ENCODE measurements at regions not wholly inside any gene's neighbourhood (a gene's known extent, or its start where the extent isn't known, plus 50 kb on each side); places are given as distances from the start of the nearest gene placed in this dataset.

GRCh38 chr2:14543284-14543683 lies 89.2 kb upstream of the LRATD1 start:
- no peak for DNase-seq (ENCODE audit: low read depth in 1 of 2, low spot score in 1 of 2)

DNA sequence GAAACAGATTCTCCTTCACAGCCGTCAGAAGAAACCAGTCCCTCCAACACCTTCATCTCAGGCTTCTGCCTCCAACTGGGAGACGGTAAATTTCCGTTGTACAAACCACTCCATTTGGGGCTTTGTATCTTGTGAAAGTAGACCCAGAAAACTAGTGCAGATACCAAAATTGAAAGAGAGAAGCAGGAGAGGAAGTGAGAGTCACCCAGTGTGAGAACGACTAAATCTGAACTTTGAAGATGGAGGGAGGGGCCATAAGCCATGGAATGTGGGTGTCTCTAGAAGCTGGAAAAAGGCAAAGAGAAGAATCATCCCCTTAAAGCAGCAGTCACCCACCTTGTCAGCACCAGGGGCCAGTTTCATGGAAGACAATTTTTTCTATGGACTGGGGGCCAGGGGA lies 88.3 kb upstream of the LRATD1 start:
- no peak for DNase-seq (ENCODE audit: low read depth in 1 of 2, low spot score in 1 of 2)

DNA sequence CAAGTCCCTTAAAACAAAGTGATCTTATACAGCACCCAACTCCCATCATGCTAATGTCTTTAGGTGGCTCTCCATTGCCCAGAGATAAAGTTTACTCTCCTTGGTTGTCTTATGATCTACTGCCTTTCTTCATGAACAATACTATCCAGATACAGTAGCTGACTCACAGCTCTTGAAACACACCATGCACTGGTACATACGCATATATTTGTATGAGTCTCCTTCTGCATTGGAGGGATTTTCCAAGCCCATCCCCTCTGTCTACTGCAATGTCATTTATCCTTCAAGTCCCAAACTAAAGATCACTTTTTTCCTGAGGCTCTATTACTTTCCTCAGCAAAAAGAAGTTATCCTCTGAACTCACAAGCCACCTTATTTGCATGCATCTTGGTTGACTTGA lies 84.7 kb upstream of the LRATD1 start:
- DNase-seq (ENCODE audit: low read depth in 1 of 2, low spot score in 1 of 2), result no peak

DNA sequence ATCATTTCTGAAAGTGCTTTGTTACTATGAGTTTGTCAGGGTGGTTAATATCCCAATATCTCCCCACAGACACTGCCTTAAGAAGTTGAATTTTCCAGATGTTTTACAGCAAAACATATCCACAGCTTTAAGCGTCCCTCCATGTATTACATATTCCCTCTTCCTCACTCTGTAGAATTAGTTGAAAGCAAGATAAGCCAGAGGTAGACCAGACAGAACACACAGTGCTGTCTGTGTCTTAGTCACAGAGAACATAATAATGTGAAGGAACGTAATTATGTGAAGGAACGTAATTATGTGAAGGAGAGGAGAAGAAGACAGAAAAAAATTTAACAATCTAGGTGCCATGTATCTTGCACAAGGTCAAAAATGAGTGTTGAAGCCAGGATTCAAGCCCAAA lies 81.9 kb upstream of the LRATD1 start:
- no peak for DNase-seq (ENCODE audit: low read depth in 1 of 2, low spot score in 1 of 2)

DNA sequence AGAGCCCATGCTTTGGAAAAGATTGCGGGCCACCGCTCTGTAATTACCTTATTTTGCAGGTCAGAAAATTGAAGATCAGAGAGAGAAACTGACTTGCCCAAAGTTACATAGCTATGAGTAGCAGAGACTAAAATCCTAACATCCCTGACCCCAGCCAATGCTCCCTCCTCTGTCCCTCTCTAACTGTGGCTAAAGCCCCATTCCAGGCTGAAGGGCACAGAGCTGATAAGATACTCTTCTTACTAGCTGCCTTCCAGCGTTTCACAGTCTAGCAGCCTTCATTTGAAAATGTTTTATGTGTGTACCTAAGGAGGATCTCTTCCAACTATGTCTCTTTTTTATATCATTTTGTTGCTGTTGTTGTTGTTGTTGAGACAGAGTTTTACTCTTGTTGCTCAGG lies 81.4 kb upstream of the LRATD1 start:
- no peak for DNase-seq (ENCODE audit: low read depth in 1 of 2, low spot score in 1 of 2)

DNA sequence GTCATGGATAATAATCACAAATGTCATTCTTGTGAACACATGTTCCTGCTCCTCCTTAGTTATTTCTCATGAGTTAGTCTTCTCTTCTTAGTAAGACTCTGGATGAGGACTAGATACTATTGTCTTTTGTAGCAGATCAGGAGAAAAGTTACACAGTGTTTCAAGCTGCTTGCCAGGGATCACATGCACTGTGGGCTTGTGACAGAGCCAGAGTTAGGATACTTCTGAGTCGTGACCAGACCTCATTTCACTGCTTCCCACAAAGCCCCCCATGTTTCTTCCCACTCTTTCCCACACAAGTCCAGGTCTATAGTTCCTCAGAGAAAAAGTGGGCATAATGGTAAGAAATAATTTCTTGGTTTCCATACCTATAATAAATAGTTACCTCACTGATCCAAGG lies 80.2 kb upstream of the LRATD1 start:
- DNase-seq (ENCODE audit: low read depth in 1 of 2, low spot score in 1 of 2), result no peak

DNA sequence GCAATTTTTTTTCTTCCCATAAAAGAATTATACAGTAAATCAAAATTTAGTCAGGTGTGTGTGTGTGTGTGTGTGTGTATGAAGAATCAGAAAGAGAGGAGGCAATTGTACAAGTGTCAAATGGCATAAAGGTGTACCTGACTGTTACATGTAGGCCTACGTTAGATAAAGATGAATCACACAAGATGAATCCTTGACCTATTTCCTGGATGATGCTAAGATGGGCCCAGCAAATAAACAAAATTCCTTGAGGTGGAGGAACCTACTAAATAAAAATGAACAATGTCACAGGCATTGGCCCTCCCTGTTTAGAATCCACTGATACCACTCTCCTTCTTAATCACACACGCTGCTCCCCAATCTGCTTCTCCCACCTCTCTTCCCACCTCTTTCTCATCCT lies 79.7 kb upstream of the LRATD1 start:
- no peak for DNase-seq (ENCODE audit: low read depth in 1 of 2, low spot score in 1 of 2)

DNA sequence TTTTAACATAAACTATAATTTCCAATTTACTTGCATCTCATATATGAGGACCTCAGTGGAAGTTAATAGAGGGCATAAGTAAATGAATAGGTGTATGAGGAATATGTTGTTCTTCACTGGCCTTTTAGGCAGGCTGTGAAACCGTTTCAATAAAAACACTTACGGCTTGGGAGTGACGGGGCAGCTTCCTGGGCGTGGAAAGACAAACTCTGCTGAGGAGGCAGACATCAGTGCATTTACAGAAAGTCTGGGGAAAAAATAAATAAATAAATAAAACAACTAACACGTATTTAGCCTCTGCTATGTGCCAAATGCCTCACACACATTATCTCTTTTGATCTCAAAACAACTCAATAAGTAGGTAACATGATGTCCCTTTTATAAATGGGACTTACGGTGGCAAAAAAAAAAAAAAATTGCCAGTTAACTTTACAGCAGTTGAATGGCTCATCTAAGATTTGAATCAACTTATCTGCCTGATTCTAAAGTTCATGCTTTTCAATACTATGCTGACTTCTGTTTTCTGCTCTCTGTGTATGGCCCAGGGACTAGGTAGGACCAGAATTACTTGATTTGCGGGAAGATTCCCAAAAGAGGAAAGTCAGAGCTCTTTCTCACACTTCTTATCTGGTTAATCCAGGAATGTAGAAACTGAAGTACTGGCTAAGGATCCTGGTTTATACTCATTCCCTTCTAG lies 77.5 kb upstream of the LRATD1 start:
- DNase-seq (ENCODE audit: low read depth in 1 of 2, low spot score in 1 of 2), result no peak

DNA sequence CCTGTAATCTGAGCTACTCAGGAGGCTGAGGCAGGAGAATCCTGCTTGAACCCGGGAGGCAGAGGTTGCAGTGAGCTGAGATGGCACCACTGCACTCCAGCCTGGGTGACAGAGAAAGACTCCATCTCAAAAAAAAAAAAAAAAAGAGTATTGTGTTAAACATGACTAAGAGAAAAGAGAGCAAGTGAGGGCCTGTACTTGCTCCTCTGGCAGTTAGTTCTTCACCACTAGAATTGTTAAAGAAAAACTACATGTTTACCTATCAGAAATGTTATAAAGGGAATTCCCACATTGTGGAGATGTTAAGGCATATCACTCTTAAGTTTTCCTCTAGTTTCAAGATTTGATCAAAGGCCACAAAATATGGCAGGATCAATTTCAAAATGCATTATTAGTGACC lies 75.4 kb upstream of the LRATD1 start:
- no peak for DNase-seq (ENCODE audit: low read depth in 1 of 2, low spot score in 1 of 2)

DNA sequence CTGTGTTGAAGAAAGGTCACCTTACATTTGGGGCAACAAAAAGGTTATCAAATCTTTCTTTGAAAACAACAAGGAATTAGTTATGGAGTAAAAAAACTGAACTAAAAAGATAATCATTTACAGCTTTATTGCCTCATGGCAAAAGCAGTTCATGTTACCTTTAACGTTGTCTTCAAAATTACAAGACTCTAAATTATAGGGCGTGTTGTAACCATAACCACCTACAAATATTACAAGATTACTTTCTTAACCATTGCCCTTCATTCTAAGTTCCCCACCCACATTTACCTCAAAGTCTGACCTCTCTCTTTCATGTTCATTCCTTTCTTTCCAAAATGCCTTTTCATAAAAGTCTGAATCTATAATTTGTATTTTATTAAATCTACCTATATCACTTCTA lies 74.6 kb upstream of the LRATD1 start:
- DNase-seq (ENCODE audit: low read depth in 1 of 2, low spot score in 1 of 2), result no peak

GRCh38 chr2:14558335-14558919 lies 74.1 kb upstream of the LRATD1 start:
- DNase-seq (ENCODE audit: low read depth in 1 of 2, low spot score in 1 of 2), result no peak

GRCh38 chr2:14560716-14561115 lies 71.8 kb upstream of the LRATD1 start:
- no peak for DNase-seq (ENCODE audit: low read depth in 1 of 2, low spot score in 1 of 2)

DNA sequence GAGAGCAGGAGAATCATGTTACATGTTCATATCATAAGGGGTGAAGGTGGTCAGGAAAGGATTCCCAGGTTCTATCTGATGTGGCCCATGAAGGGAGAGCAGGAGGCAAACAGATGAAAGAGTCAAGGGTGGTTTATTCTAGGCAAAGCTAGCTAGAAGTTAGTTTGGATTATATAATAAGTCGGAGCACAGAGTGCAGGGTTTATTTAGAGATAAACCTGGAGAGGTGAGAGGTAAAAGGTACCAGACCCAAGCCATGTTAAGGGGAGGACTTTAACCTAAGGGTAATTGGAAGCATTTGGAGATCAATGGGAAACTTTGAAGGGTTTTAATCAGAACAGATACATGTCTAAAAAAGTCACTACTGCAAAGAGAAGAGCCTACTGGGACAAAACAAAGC lies 69.2 kb upstream of the LRATD1 start:
- DNase-seq (ENCODE audit: low read depth in 1 of 2, low spot score in 1 of 2), result no peak

DNA sequence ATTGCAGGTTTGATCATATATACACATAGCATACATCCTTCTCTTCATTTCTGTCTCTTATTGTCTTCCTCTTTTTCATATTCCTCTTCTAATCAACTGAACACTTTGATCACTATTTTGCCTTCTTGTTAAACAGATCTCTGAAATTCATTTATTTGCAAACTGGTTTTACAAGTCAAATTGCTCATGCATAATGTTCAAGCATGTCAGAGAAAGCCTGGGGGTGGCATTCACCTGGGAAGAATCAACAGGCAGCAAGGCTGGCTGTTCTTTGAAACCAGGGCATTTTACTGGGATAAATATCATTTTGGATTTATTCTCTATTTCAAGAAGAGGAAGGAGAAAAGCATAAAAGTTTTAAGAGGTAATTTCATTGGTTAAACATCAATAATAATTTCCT lies 66.9 kb upstream of the LRATD1 start:
- no peak for DNase-seq (ENCODE audit: low read depth in 1 of 2, low spot score in 1 of 2)

- DNase-seq (ENCODE audit: low read depth in 1 of 2, low spot score in 1 of 2), result no peak
These were observed 65.0 kb upstream of the LRATD1 start for GRCh38 chr2:14567561-14567960.

DNA sequence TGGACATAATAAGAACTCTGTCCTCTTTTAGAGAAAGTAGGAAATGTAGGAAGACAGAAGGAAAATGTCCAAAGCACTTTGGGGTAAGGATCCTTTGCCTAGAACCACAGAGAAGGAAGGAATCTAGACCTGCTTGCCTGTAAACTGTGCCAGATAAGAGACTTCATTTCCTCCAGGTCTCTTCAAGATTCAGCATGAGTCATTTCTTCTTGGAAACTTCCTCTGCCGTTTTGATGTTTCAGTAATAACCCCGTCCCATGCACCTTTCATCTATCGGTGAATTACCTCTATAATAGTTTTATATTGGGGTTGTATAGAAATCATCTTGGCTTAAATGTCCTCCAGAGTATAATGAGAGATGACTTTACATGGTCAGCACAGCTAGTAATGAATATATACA lies 63.2 kb upstream of the LRATD1 start:
- no peak for DNase-seq (ENCODE audit: low read depth in 1 of 2, low spot score in 1 of 2)

- DNase-seq (ENCODE audit: low read depth in 1 of 2, low spot score in 1 of 2), result no peak
These were observed 59.9 kb upstream of the LRATD1 start for GRCh38 chr2:14572633-14573032.

DNA sequence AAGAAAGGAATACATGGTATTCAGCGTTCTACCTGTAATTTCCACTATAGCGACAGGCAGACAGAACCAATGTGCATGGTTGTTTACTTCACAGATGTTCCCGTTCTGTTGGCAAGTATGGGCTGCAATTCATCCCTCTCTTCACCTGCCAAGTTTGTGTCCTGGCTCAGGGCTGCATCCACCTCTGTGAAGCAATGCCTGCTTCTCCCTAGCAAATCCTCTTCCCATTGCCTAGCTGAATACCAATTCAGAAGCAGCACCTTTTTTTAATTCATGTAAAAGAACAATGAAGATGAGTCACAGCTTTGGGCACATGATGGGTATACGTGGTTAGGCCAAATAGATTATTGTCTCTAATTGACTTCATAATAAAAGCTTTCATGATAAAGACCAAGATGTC lies 54.7 kb upstream of the LRATD1 start:
- no peak for DNase-seq (ENCODE audit: low read depth in 1 of 2, low spot score in 1 of 2)

Data from activated CD4-positive, alpha-beta T cell treated with anti-CD3 and anti-CD28 coated beads, Interleukin-2, amount 50 U/mL, for 24 hours (primary cell).